Liver (tissue), 3 donors: ENCODE measurements at regions not wholly inside any gene's neighbourhood (a gene's known extent, or its start where the extent isn't known, plus 50 kb on each side); places are given as distances from the start of the nearest gene placed in this dataset.

Experiments
- FOXA1 ChIP-seq: IDR thresholded peaks from 2 replicates; pipeline ENCODE4 v1.6.1; 2016; ENCODE audit warnings: antibody characterized with exemption
- HNF4A ChIP-seq, 2 donors: conservative IDR thresholded peaks; 2 replicates each; pipeline ENCODE4 v1.6.1; 2016; ENCODE audit warnings: antibody characterized with exemption in 2 of 2, mild to moderate bottlenecking in 2 of 2
- JUND ChIP-seq, 2 donors: IDR thresholded peaks; 2 replicates each; pipeline ENCODE4 v1.6.1; 2016; ENCODE audit warnings: antibody characterized with exemption in 2 of 2
- RAD21 ChIP-seq, 2 donors: IDR thresholded peaks; 2 replicates each; pipeline ENCODE4 v1.6.1; 2016; ENCODE audit warnings: antibody characterized with exemption in 2 of 2, mild to moderate bottlenecking in 2 of 2
- REST ChIP-seq: IDR thresholded peaks from 2 replicates; pipeline ENCODE4 v1.6.1; 2016; ENCODE audit warnings: antibody characterized with exemption, mild to moderate bottlenecking
- RXRA ChIP-seq, 2 donors: IDR thresholded peaks; 2 replicates each; pipeline ENCODE4 v1.6.1; 2017 to 2018; ENCODE audit warnings: antibody characterized with exemption in 2 of 2, mild to moderate bottlenecking in 1 of 2
- TAF1 ChIP-seq: conservative IDR thresholded peaks from 2 replicates; pipeline ENCODE4 v1.6.1; 2016; ENCODE audit warnings: antibody characterized with exemption, mild to moderate bottlenecking
- YY1 ChIP-seq: IDR thresholded peaks from 2 replicates; pipeline ENCODE4 v1.6.1; 2016; ENCODE audit warnings: antibody characterized with exemption, mild to moderate bottlenecking
- ZBTB33 ChIP-seq: IDR thresholded peaks from 2 replicates; pipeline ENCODE4 v1.6.1; 2016; ENCODE audit warnings: antibody characterized with exemption
- TF ChIP-seq, protein P1 (sequence below): fragments of 150-350 bp; IDR thresholded peaks from 2 replicates; pipeline ENCODE4 v1.5.1; 2017; ENCODE audit warnings: improper control_type of control experiment, low read depth, low read length; ENCODE audit not compliant: missing input control
- TF ChIP-seq, protein P2 (sequence below): IDR thresholded peaks from 2 replicates; pipeline ENCODE4 v1.6.1; 2016; ENCODE audit warnings: antibody characterized with exemption
- donor health status: healthy.
- donor health status: healthy.

- TF ChIP-seq, protein P1, sequence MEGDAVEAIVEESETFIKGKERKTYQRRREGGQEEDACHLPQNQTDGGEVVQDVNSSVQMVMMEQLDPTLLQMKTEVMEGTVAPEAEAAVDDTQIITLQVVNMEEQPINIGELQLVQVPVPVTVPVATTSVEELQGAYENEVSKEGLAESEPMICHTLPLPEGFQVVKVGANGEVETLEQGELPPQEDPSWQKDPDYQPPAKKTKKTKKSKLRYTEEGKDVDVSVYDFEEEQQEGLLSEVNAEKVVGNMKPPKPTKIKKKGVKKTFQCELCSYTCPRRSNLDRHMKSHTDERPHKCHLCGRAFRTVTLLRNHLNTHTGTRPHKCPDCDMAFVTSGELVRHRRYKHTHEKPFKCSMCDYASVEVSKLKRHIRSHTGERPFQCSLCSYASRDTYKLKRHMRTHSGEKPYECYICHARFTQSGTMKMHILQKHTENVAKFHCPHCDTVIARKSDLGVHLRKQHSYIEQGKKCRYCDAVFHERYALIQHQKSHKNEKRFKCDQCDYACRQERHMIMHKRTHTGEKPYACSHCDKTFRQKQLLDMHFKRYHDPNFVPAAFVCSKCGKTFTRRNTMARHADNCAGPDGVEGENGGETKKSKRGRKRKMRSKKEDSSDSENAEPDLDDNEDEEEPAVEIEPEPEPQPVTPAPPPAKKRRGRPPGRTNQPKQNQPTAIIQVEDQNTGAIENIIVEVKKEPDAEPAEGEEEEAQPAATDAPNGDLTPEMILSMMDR, result no peak
- TF ChIP-seq REST, result no peak
- TF ChIP-seq RAD21 (IDR thresholded peaks at IDR 0.05), result no peak
- TF ChIP-seq TAF1, result no peak
- TF ChIP-seq ZBTB33, result no peak
- TF ChIP-seq YY1, result no peak
- TF ChIP-seq JUND (IDR thresholded peaks at IDR 0.05), result no peak
- no peak for TF ChIP-seq RXRA (IDR thresholded peaks at IDR 0.05)
- TF ChIP-seq, protein P2, sequence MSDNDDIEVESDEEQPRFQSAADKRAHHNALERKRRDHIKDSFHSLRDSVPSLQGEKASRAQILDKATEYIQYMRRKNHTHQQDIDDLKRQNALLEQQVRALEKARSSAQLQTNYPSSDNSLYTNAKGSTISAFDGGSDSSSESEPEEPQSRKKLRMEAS, result no peak
- no peak for TF ChIP-seq HNF4A (conservative IDR thresholded peaks at IDR 0.05)
- no peak for TF ChIP-seq FOXA1
Observed at GRCh38 chr1:166626711-166627110, 212.6 kb upstream of the POGK start.
